ENCODE measurements at regions not wholly inside any gene's neighbourhood (a gene's known extent, or its start where the extent isn't known, plus 50 kb on each side); places are given as distances from the start of the nearest gene placed in this dataset.
"Not testable (repeated sequence)": the region's sequence is repeated elsewhere in the genome, so short reads cannot be mapped to it uniquely, and the experiment has no call there.

DNA sequence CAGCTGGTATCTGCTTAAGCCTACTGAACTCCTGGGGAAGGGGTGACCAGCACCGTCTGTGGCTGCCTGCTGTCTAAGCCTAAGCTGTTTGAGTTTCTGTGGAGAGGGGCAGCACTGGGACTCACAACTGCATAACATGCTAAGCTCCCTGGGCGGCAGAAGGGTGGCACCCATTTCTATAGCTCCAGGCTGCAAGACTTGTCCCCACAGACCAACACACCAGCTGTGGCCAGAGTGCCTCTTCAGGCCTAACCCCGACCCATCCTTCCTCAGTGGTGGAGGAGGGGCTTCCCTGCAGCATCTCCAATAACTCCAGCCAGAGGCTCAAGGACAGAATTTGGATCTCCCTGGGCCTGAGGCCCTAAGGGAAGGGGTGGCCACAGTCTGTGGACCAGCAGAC, 464.1 kb downstream of the SEMA3D start:
- Mint-ChIP-seq H3K4me3 (no peak overlapping the region), H3K27ac (no peak overlapping the region), H3K27me3 (no peaks in the 10 kb centered on the region), H3K36me3 (ENCODE audit: low read depth) (no peaks in the 10 kb centered on the region), H3K4me1 (no peaks in the 10 kb centered on the region), H3K9me3 (peaks cover 8% of the 10 kb centered on the region)
- POLR2A ChIA-PET = no interaction called here
- CTCF ChIA-PET = no interaction called here
- no peak for DNase-seq

DNA sequence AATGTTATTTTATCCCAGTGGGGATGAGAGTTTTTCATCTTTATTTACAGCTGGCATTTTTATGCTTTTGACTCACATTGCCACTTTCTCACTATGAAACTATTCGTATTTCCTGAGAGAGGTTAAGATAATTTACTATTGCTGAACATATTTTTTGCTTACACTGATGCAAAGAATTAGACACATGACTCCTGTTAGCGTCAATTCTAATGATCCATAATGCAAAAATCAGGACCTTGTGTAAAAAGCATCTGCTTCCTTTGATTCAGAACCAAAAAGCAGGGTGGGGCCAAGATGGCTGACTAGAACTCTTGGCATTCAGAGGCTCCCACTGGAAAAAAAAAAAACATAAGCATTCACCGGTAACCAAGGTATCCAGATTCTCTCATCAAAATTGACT, 464.8 kb downstream of the SEMA3D start:
- no peak overlapping the region for H3K4me3 Mint-ChIP-seq
- no peaks in the 10 kb centered on the region for H3K36me3 Mint-ChIP-seq (ENCODE audit: low read depth)
- H3K27me3 Mint-ChIP-seq = no peaks in the 10 kb centered on the region
- DNase-seq = no peak
- H3K27ac Mint-ChIP-seq = no peak overlapping the region
- ChIA-PET CTCF (no interaction called here), POLR2A (no interaction called here)
- H3K4me1 Mint-ChIP-seq = no peaks in the 10 kb centered on the region
- H3K9me3 Mint-ChIP-seq = peaks cover 8% of the 10 kb centered on the region

DNA sequence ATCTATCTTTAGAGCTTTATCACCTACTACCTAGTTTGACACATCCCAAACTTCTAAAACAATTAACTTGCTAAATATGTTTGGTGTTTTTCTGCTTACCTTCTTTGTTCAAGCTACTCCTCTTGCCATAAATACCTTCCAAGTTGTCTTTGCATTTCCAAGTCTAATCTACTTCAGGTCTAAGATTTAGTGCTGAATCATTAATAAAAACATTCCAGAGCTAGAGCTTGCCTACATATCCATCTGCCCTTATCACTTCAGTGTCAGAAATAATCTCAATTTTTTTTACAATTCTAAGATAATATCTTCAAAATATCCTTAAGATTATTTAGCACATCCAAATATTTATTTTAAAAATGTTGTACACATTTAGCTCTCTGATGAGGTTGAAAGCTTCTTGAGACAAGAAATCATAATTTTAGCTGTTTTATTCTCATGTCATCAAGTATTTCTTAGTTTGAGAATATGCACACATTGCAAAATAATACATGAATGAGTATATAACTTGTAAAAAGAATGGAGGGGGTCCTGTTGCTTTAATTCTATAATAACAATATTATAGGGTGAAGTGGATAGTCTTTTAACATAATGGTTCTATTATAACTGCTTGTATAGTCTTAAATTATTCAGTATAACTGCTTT, 466.3 kb downstream of the SEMA3D start:
- no peak for DNase-seq
- H3K9me3 Mint-ChIP-seq = peaks cover 8% of the 10 kb centered on the region
- H3K36me3 Mint-ChIP-seq (ENCODE audit: low read depth) = no peaks in the 10 kb centered on the region
- ChIA-PET CTCF (no interaction called here), POLR2A (no interaction called here)
- no peaks in the 10 kb centered on the region for H3K4me1 Mint-ChIP-seq
- H3K27me3 Mint-ChIP-seq = no peaks in the 10 kb centered on the region
- H3K4me3 Mint-ChIP-seq = no peak overlapping the region
- no peak overlapping the region for H3K27ac Mint-ChIP-seq

DNA sequence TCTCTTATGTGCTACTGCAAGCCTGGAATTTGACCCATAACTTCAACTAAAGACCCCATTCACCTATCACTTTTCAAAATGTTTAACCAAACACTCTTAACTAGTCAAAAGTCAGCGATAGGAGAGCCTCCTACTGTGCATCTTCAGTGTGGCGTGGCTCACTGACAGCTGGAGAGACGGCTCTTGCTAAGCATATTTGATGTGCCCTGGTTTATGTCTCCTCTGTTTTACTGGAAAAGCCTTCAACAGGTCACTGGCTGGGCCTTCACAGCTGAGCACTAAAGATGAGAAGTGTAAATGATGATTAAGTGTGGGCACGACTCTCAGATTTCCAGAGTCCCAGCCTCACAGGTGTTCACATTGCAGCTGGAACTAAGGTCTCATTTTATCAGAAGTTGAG, 472.1 kb downstream of the SEMA3D start:
- Mint-ChIP-seq H3K27ac (no peak overlapping the region), H3K36me3 (ENCODE audit: low read depth) (no peaks in the 10 kb centered on the region), H3K4me1 (no peaks in the 10 kb centered on the region), H3K27me3 (no peaks in the 10 kb centered on the region), H3K4me3 (no peak overlapping the region), H3K9me3 (peaks cover 2% of the 10 kb centered on the region)
- no peak for DNase-seq
- ChIA-PET POLR2A (no interaction called here), CTCF (no interaction called here)

DNA sequence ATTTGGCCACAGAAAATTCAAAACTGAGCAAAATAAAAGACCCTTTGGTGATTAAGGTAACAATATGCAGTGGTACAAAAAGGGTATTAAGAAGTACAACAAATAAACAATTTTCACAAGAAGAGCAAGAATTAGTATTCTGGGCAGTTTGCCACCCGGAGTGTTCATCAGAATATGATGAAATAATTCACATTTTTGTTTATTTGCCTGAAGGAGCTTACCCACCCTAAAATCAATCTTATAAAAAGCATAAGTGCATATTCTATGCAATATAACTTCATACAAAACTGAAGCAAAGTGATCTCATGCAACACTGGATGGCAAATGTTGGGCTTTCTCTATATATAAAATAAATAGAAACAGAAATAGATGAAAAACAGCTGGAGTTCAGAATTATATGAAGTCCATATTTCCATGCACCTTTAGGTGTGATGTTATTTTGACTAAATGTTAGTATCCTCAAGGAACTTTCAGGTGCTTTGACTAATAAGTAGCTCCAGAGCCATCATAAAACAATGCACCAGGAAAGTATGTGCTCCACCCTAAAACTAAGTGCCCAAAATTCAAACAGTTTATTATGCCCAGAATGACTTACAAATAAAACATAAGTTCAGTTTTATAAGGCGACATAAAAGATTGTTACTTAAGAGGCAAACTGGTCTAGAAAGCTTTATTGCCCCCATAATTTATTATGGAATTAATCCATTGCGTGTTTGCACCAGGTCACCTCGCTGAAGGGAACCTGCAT, 474.3 kb downstream of the SEMA3D start:
- H3K4me1 Mint-ChIP-seq = no peaks in the 10 kb centered on the region
- no peaks in the 10 kb centered on the region for H3K27me3 Mint-ChIP-seq
- CTCF ChIA-PET = no interaction called here
- POLR2A ChIA-PET = no interaction called here
- no peaks in the 10 kb centered on the region for H3K36me3 Mint-ChIP-seq (ENCODE audit: low read depth)
- H3K27ac Mint-ChIP-seq = no peak overlapping the region
- no peak overlapping the region for H3K4me3 Mint-ChIP-seq
- peaks cover 2% of the 10 kb centered on the region for H3K9me3 Mint-ChIP-seq
- no peak for DNase-seq

DNA sequence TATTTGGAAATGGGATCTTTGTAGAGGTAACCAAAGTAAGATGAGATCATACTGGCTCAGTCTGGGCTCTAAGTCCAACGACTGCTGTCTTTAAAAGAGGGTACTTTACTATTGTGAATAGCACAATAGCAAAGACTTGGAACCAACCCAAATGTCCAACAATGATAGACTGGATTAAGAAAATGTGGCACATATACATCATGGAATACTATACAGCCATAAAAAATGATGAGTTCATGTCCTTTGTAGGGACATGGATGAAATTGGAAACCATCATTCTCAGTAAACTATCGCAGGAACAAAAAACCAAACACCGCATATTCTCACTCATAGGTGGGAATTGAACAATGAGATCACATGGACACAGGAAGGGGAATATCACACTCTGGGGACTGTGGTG, 476.3 kb downstream of the SEMA3D start:
- H3K27me3 Mint-ChIP-seq; H3K27ac Mint-ChIP-seq; H3K36me3 Mint-ChIP-seq (ENCODE audit: low read depth); CTCF ChIA-PET; H3K4me1 Mint-ChIP-seq; DNase-seq; H3K4me3 Mint-ChIP-seq; H3K9me3 Mint-ChIP-seq; POLR2A ChIA-PET: not testable (repeated sequence)

DNA sequence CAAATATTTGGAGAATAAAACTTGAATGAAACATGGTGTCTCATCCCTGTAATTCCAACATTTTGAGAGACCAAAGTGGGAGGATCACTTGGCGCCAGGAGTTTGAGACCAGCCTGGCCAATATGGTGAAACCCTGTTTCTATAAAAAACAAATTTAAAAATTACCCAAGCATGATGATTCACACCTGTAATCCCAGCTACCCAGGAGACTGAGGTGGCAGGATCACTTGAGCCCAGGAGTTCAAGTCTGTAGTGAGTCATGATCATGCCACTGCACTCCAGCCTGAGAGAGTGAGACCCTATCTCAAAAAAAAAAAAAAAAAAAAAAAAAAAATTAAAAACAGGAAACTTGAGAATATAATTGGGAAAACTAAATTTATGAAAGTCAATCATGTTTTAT, 481.1 kb downstream of the SEMA3D start:
- Mint-ChIP-seq H3K4me3 (no peak overlapping the region), H3K27me3 (no peaks in the 10 kb centered on the region), H3K4me1 (no peaks in the 10 kb centered on the region), H3K36me3 (ENCODE audit: low read depth) (no peaks in the 10 kb centered on the region), H3K27ac (no peak overlapping the region), H3K9me3 (no peaks in the 10 kb centered on the region)
- DNase-seq = no peak
- CTCF ChIA-PET = no interaction called here
- POLR2A ChIA-PET = no interaction called here

DNA sequence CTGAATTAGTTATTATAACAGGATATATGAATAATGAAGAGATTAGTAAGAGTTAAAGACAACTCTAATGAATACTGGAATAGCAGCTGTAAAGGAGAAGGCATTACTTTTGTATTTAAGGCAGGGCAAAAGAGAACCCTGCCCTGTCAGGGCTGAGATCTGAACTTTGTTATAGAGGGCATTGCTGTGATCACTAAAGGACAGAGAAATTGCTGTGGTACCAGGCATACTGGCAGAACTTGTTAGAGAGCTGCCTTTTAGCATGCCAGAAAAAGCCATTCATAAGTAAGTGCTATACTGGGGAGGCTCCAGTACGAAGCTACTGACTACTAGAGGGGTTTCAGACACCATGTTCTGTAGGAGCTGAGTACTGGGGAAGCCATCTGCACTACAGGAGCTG, 481.8 kb downstream of the SEMA3D start:
- H3K4me3 Mint-ChIP-seq = no peak overlapping the region
- no peaks in the 10 kb centered on the region for H3K27me3 Mint-ChIP-seq
- no peaks in the 10 kb centered on the region for H3K36me3 Mint-ChIP-seq (ENCODE audit: low read depth)
- DNase-seq = no peak
- POLR2A ChIA-PET = no interaction called here
- CTCF ChIA-PET = no interaction called here
- H3K27ac Mint-ChIP-seq = no peak overlapping the region
- H3K4me1 Mint-ChIP-seq = no peaks in the 10 kb centered on the region
- H3K9me3 Mint-ChIP-seq = no peaks in the 10 kb centered on the region

DNA sequence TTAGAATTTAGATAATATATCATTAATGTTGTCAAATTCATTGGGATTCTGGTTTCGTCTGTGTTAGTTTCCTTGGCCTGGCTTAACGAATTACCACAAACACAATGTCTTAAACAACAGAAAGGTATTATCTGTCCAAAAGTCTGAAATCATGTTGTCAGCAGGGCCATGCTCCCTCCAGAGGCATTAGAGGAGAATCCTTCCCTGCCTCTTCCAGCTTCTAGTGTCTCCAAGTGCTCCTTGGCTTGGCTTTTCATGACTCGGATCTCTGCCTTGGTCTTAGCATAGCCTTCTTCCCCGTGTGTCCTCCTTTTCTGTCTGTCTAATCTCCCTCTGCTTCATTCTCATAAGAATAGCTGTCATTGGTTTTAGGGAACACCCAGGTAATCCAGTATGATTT, 482.5 kb downstream of the SEMA3D start:
- Mint-ChIP-seq H3K9me3 (no peaks in the 10 kb centered on the region), H3K27me3 (no peaks in the 10 kb centered on the region), H3K36me3 (ENCODE audit: low read depth) (no peaks in the 10 kb centered on the region), H3K4me1 (no peaks in the 10 kb centered on the region), H3K4me3 (no peak overlapping the region), H3K27ac (no peak overlapping the region)
- ChIA-PET POLR2A (no interaction called here), CTCF (no interaction called here)
- DNase-seq = no peak

DNA sequence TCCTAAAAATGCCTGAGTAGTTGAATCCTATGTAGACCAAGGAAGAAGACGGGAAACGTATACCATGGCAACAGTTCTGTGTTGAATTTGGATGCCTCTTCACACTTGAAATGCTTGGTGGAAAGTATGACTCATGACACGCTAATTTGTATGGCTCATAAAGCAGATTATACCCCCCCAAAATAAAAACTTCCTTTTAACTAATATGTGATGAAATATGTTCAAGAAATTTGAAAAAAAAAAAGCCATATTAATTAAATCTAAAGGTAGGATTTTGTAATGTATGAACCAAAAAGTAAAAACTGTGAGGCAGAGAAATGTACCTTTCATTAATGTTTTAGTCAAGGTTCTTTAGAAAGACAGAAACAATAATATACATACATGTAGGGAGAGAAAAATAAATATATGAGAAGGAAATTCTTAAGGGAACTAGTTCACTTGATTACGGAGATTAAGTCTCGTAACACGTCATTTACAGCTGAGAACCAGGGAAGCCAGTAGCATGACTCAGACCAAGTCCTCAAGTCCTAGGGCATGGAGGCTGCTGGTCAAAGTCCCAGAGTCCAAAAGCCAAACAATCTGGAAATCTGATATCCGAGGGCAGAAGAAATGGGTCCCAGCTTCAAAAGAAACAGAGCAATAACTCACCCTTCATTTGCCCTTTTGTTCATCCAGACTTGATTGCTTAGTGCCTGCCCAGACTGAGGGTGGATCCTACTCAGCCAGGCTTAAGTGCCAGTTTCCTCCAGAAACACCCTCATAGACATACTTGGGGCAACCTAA, 485.1 kb downstream of the SEMA3D start:
- H3K9me3 Mint-ChIP-seq = no peaks in the 10 kb centered on the region
- no peaks in the 10 kb centered on the region for H3K27me3 Mint-ChIP-seq
- H3K36me3 Mint-ChIP-seq (ENCODE audit: low read depth) = no peaks in the 10 kb centered on the region
- POLR2A ChIA-PET = no interaction called here
- no peak for DNase-seq
- H3K4me1 Mint-ChIP-seq = no peaks in the 10 kb centered on the region
- CTCF ChIA-PET = no interaction called here
- H3K4me3 Mint-ChIP-seq = no peak overlapping the region
- no peak overlapping the region for H3K27ac Mint-ChIP-seq

DNA sequence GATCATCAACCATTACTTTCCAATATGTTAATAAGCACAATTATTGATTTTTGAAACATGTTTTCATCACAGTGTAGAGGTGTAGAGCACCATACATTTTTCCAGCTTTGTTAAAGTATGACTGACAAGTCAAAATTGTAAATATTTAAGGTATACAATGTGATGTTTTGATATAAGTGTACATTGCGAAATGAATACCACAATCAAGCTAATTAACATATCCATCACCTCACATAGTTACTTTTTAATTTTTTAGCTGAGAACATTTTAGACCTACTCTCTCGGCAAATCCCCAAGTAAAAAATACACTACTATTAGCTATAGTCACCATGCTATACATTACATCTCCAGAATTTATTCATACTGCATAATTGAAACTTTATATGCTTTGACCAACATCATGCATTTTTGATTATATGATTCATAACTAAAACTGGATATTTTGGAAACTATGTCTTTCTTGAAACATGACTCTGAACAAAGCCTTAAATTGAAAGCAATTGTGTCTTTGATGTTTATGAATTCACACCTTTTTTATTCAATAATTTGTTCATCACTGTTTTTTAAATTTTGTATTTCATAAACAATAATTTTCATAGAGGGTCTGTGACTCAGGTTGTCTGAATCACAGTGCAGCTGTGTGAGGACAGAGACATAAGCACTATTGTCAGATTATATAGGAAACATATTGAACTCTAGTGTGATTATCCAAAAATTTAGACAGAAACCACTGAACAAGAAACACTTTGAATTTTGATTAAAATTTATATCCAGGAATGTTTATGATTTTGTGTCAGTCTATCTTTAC, 486.1 kb downstream of the SEMA3D start:
- no peak for DNase-seq
- H3K4me3 Mint-ChIP-seq = no peak overlapping the region
- no peaks in the 10 kb centered on the region for H3K27me3 Mint-ChIP-seq
- H3K9me3 Mint-ChIP-seq = no peaks in the 10 kb centered on the region
- CTCF ChIA-PET = no interaction called here
- no peak overlapping the region for H3K27ac Mint-ChIP-seq
- no peaks in the 10 kb centered on the region for H3K36me3 Mint-ChIP-seq (ENCODE audit: low read depth)
- POLR2A ChIA-PET = no interaction called here
- H3K4me1 Mint-ChIP-seq = no peaks in the 10 kb centered on the region

DNA sequence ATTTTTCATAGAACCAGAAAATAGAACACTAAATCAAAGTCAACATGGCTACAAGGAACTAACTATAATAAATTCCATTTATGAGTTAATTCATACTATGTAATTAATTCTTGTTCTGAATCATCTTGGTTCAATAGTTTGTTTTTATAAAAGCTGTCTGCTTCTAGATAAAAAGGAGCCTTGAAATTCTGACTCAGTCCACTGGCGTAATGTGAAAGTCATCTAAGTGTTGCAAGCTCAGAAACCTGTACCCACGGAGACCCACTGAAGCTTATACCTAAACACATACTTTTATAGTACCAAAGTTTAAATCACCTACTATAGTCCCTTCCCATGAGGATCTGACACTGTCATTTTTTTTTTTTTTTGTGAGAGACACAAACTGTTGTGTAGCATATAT, 489.4 kb downstream of the SEMA3D start:
- CTCF ChIA-PET = no interaction called here
- H3K27me3 Mint-ChIP-seq = no peaks in the 10 kb centered on the region
- no peak for DNase-seq
- H3K27ac Mint-ChIP-seq = no peak overlapping the region
- H3K4me3 Mint-ChIP-seq = no peak overlapping the region
- no peaks in the 10 kb centered on the region for H3K36me3 Mint-ChIP-seq (ENCODE audit: low read depth)
- H3K4me1 Mint-ChIP-seq = no peaks in the 10 kb centered on the region
- POLR2A ChIA-PET = no interaction called here
- no peaks in the 10 kb centered on the region for H3K9me3 Mint-ChIP-seq

DNA sequence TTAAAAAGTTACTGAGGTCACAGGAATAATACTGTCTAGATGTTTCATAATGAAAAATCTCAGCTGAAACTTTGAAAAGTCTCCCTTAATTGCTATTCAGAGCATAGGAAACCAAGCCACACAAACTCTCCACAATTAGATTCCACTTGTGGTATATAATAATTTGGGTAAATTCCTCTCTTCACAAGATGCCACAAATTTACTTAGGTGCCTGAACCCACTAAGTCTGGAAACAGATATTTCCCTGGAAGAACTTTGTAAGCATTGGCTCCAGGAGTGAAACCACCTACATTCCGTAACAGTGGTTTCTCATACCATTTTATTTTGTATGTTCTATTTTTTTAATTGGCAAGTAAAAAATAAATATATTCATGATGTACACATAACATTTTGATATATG, 493.4 kb downstream of the SEMA3D start:
- ChIA-PET CTCF (no interaction called here), POLR2A (no interaction called here)
- Mint-ChIP-seq H3K27ac (no peak overlapping the region), H3K4me3 (no peak overlapping the region), H3K4me1 (no peaks in the 10 kb centered on the region), H3K27me3 (no peaks in the 10 kb centered on the region), H3K9me3 (no peaks in the 10 kb centered on the region), H3K36me3 (ENCODE audit: low read depth) (no peaks in the 10 kb centered on the region)
- no peak for DNase-seq

Measured in activated CD4-positive, alpha-beta memory T cell treated with anti-CD3 and anti-CD28 coated beads, Interleukin-2, amount 10 ng/mL, durations not matched to agents 7 days and 5 days (primary cell).